ENCODE measurements at regions not wholly inside any gene's neighbourhood (a gene's known extent, or its start where the extent isn't known, plus 50 kb on each side); places are given as distances from the start of the nearest gene placed in this dataset.
A peak's percentile ranks its signal among the peaks of the same experiment; 100 is the strongest.

- H3K4me1 ChIP-seq (ENCODE audit: control insufficient read depth in 2 of 2, insufficient read depth in 2 of 2, low read length in 2 of 2) = no peaks in the 10 kb centered on the region
- Mint-ChIP-seq H3K27me3 (peaks cover 0 to 5% (median 0%) of the 10 kb centered on the region in 5 donors), H3K4me3 (no peak overlapping the region), H3K36me3 (no peaks in the 10 kb centered on the region), H3K9me3 (peaks cover 0 to 18% (median 3%) of the 10 kb centered on the region in 11 donors), H3K27ac (no peak overlapping the region), H3K4me1 (peaks cover 0 to 7% (median 4%) of the 10 kb centered on the region in 7 donors)
- no peak overlapping the region for H3K27ac ChIP-seq (ENCODE audit: low read depth, low read length)
- no peak for ATAC-seq
- ChIA-PET POLR2A (no interaction called here), CTCF (no interaction called here)
- no peak for DNase-seq
- no peaks in the 10 kb centered on the region for H3K9me3 ChIP-seq (ENCODE audit: control insufficient read depth in 2 of 3, low read length in 3 of 3)
- no peak overlapping the region for H3K4me3 ChIP-seq (ENCODE audit: low read length)
- H3K36me3 ChIP-seq (ENCODE audit: control insufficient read depth in 2 of 3, insufficient read depth in 3 of 3, low read length in 3 of 3) = no peaks in the 10 kb centered on the region
- H3K27me3 ChIP-seq (ENCODE audit: control insufficient read depth in 2 of 2, insufficient read depth in 2 of 2, low read length in 2 of 2) = no peaks in the 10 kb centered on the region
- intact Hi-C loops (cut with micrococcal nuclease) = no loop called here
Measured at GRCh38 chr2:239531456-239532241, 130.8 kb upstream of the HDAC4 start.

GRCh38 chr2:239530749-239531316 lies 130.0 kb upstream of the HDAC4 start:
- intact Hi-C loops (cut with micrococcal nuclease) = no loop called here
- Mint-ChIP-seq H3K27me3 (peaks cover 0 to 5% (median 0%) of the 10 kb centered on the region in 5 donors), H3K9me3 (peaks cover 0 to 18% (median 3%) of the 10 kb centered on the region in 11 donors), H3K27ac (peak overlapping the region in 1 of 9 donors; percentile 22), H3K4me3 (no peak overlapping the region), H3K36me3 (no peaks in the 10 kb centered on the region), H3K4me1 (peaks cover 0 to 7% (median 4%) of the 10 kb centered on the region in 7 donors)
- no peak for ATAC-seq
- no peak for DNase-seq
- Histone ChIP-seq H3K27ac (ENCODE audit: low read depth, low read length) (no peak overlapping the region), H3K9me3 (ENCODE audit: control insufficient read depth in 2 of 3, low read length in 3 of 3) (no peaks in the 10 kb centered on the region), H3K4me1 (ENCODE audit: control insufficient read depth in 2 of 2, insufficient read depth in 2 of 2, low read length in 2 of 2) (no peaks in the 10 kb centered on the region), H3K36me3 (ENCODE audit: control insufficient read depth in 2 of 3, insufficient read depth in 3 of 3, low read length in 3 of 3) (no peaks in the 10 kb centered on the region), H3K4me3 (ENCODE audit: low read length) (no peak overlapping the region), H3K27me3 (ENCODE audit: control insufficient read depth in 2 of 2, insufficient read depth in 2 of 2, low read length in 2 of 2) (no peaks in the 10 kb centered on the region)
- CTCF ChIA-PET = no interaction called here
- POLR2A ChIA-PET = no interaction called here

- ChIA-PET POLR2A (no interaction called here), CTCF (no interaction called here)
- ATAC-seq = no peak
- no peaks in the 10 kb centered on the region for H3K27me3 ChIP-seq (ENCODE audit: control insufficient read depth in 2 of 2, insufficient read depth in 2 of 2, low read length in 2 of 2)
- Mint-ChIP-seq H3K4me1 (peaks cover 0 to 7% (median 4%) of the 10 kb centered on the region in 7 donors), H3K9me3 (peaks cover 0 to 10% (median 2%) of the 10 kb centered on the region in 11 donors), H3K36me3 (no peaks in the 10 kb centered on the region), H3K27me3 (peaks cover 0 to 5% (median 0%) of the 10 kb centered on the region in 5 donors), H3K27ac (no peak overlapping the region), H3K4me3 (no peak overlapping the region)
- H3K27ac ChIP-seq (ENCODE audit: low read depth, low read length) = no peak overlapping the region
- intact Hi-C loops (cut with micrococcal nuclease) = no loop called here
- no peaks in the 10 kb centered on the region for H3K4me1 ChIP-seq (ENCODE audit: control insufficient read depth in 2 of 2, insufficient read depth in 2 of 2, low read length in 2 of 2)
- no peaks in the 10 kb centered on the region for H3K9me3 ChIP-seq (ENCODE audit: control insufficient read depth in 2 of 3, low read length in 3 of 3)
- H3K4me3 ChIP-seq (ENCODE audit: low read length) = no peak overlapping the region
- no peaks in the 10 kb centered on the region for H3K36me3 ChIP-seq (ENCODE audit: control insufficient read depth in 2 of 3, insufficient read depth in 3 of 3, low read length in 3 of 3)
- DNase-seq = no peak
Measured at GRCh38 chr2:239529313-239530015, 128.6 kb upstream of the HDAC4 start.

- intact Hi-C loops (cut with micrococcal nuclease) = no loop called here
- ChIA-PET CTCF (no interaction called here), POLR2A (no interaction called here)
- Histone ChIP-seq H3K4me1 (ENCODE audit: control insufficient read depth in 2 of 2, insufficient read depth in 2 of 2, low read length in 2 of 2) (no peaks in the 10 kb centered on the region), H3K36me3 (ENCODE audit: control insufficient read depth in 2 of 3, insufficient read depth in 3 of 3, low read length in 3 of 3) (no peaks in the 10 kb centered on the region), H3K9me3 (ENCODE audit: control insufficient read depth in 2 of 3, low read length in 3 of 3) (no peaks in the 10 kb centered on the region), H3K4me3 (ENCODE audit: low read length) (no peak overlapping the region), H3K27me3 (ENCODE audit: control insufficient read depth in 2 of 2, insufficient read depth in 2 of 2, low read length in 2 of 2) (no peaks in the 10 kb centered on the region), H3K27ac (ENCODE audit: low read depth, low read length) (no peak overlapping the region)
- Mint-ChIP-seq H3K27ac (no peak overlapping the region), H3K4me3 (no peak overlapping the region), H3K36me3 (no peaks in the 10 kb centered on the region), H3K9me3 (peaks cover 0 to 9% (median 2%) of the 10 kb centered on the region in 11 donors), H3K27me3 (peaks cover 0 to 5% (median 0%) of the 10 kb centered on the region in 5 donors), H3K4me1 (peaks cover 0 to 7% (median 4%) of the 10 kb centered on the region in 7 donors)
- ATAC-seq = no peak
- no peak for DNase-seq
Measured at GRCh38 chr2:239528883-239529282, 128.1 kb upstream of the HDAC4 start.

DNA sequence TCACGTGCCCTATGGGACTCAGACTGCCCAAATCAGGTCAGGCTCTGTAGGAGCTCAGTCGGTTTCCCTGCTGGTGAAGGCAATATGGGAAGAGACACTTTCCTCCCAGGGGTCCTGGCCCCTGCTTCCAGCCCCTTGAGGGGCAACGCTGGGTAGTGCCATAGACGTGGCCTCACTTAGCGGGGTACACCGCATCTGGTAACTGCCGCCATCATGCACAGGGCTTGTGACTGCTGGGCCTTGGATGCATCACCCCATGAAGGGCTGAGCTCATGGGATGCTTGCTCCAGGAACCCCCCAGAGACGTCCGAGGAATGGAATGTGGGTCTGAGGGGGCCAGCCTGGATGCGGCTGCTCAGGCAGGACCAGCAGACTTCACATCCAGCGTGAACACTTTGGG lies 127.3 kb upstream of the HDAC4 start:
- ChIA-PET CTCF (no interaction called here), POLR2A (no interaction called here)
- no peak overlapping the region for H3K4me3 ChIP-seq (ENCODE audit: low read length)
- Mint-ChIP-seq H3K9me3 (peaks cover 0 to 9% (median 0%) of the 10 kb centered on the region in 11 donors), H3K4me1 (peaks cover 0 to 3% (median 2%) of the 10 kb centered on the region in 7 donors), H3K27ac (peak overlapping the region in 1 of 9 donors; percentile 41), H3K4me3 (no peak overlapping the region), H3K27me3 (peaks cover 0 to 5% (median 0%) of the 10 kb centered on the region in 5 donors), H3K36me3 (no peaks in the 10 kb centered on the region)
- no peaks in the 10 kb centered on the region for H3K9me3 ChIP-seq (ENCODE audit: control insufficient read depth in 2 of 3, low read length in 3 of 3)
- no peak for DNase-seq
- H3K27ac ChIP-seq (ENCODE audit: low read depth, low read length) = no peak overlapping the region
- intact Hi-C loops (cut with micrococcal nuclease) = no loop called here
- no peaks in the 10 kb centered on the region for H3K36me3 ChIP-seq (ENCODE audit: control insufficient read depth in 2 of 3, insufficient read depth in 3 of 3, low read length in 3 of 3)
- no peaks in the 10 kb centered on the region for H3K27me3 ChIP-seq (ENCODE audit: control insufficient read depth in 2 of 2, insufficient read depth in 2 of 2, low read length in 2 of 2)
- H3K4me1 ChIP-seq (ENCODE audit: control insufficient read depth in 2 of 2, insufficient read depth in 2 of 2, low read length in 2 of 2) = no peaks in the 10 kb centered on the region
- ATAC-seq = no peak

DNA sequence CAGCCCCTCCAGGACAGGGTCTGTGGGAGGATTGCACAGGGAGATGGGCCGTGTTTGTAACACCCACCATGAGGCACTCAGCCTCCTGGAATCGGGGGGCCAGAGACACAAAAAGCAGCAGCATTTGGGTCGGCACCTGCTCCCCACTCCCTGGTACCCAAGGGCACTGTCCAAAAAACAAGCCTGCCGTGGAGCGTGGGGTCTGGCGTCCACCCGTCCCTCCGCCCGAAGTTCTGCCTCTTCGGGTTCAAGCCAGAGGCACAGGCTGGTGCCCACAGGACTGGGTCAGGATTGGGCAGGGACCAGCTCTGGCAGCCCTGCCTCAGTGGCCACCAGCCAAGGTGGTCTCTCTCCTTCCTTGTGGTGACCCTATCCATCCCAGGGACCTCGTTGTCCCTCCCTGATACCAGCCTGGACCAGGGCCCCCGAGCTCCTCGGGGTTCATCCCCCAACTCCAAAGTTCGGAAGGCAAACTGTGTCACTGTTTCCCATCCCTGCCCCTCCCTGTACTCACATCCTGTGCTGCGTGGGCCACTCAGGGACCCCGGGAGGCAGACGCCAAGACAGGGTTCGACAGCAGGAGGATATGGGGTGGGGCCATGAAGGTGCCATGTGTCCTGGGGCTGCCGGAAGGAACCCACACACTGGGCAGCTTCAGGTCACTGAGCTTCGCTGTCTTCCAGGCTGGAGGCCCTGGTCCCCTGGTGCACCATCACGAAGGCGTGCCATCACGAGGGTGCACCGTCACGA lies 126.0 kb upstream of the HDAC4 start:
- CTCF ChIA-PET = no interaction called here
- Mint-ChIP-seq H3K4me3 (no peak overlapping the region), H3K36me3 (no peaks in the 10 kb centered on the region), H3K27ac (no peak overlapping the region), H3K27me3 (peaks cover 0 to 5% (median 0%) of the 10 kb centered on the region in 5 donors), H3K4me1 (no peaks in the 10 kb centered on the region), H3K9me3 (peaks cover 0 to 9% (median 0%) of the 10 kb centered on the region in 11 donors)
- H3K4me3 ChIP-seq (ENCODE audit: low read length) = no peak overlapping the region
- intact Hi-C loops (cut with micrococcal nuclease) = no loop called here
- H3K27me3 ChIP-seq (ENCODE audit: control insufficient read depth in 2 of 2, insufficient read depth in 2 of 2, low read length in 2 of 2) = no peaks in the 10 kb centered on the region
- no peaks in the 10 kb centered on the region for H3K9me3 ChIP-seq (ENCODE audit: control insufficient read depth in 2 of 3, low read length in 3 of 3)
- no peak for DNase-seq
- no peak for ATAC-seq
- no peaks in the 10 kb centered on the region for H3K36me3 ChIP-seq (ENCODE audit: control insufficient read depth in 2 of 3, insufficient read depth in 3 of 3, low read length in 3 of 3)
- no peaks in the 10 kb centered on the region for H3K4me1 ChIP-seq (ENCODE audit: control insufficient read depth in 2 of 2, insufficient read depth in 2 of 2, low read length in 2 of 2)
- POLR2A ChIA-PET = no interaction called here
- no peak overlapping the region for H3K27ac ChIP-seq (ENCODE audit: low read depth, low read length)
